ENCODE measurements at regions not wholly inside any gene's neighbourhood (a gene's known extent, or its start where the extent isn't known, plus 50 kb on each side); places are given as distances from the start of the nearest gene placed in this dataset.
"Not testable (repeated sequence)": the region's sequence is repeated elsewhere in the genome, so short reads cannot be mapped to it uniquely, and the experiment has no call there.

DNA sequence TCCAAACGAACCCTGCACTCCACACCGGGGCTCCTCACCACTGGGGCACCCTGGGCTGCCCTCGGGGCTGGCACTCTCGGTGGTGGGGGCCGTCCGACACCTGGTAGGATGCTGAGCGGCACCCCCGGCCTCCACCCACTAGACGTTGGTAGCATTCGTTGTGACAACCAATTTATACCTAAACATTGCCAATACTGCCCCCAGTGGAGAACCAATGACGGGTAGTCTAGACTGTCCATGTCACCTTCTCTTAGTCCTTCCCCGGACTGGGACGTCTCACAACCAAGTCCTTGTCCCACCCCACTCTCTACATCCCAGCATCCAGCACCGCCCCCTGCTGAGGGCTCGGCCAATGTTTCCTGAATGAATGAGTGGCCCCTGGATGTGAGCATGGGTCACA is 246.8 kb upstream of the ANKRD20A1 start:
- TF ChIP-seq, protein P1, sequence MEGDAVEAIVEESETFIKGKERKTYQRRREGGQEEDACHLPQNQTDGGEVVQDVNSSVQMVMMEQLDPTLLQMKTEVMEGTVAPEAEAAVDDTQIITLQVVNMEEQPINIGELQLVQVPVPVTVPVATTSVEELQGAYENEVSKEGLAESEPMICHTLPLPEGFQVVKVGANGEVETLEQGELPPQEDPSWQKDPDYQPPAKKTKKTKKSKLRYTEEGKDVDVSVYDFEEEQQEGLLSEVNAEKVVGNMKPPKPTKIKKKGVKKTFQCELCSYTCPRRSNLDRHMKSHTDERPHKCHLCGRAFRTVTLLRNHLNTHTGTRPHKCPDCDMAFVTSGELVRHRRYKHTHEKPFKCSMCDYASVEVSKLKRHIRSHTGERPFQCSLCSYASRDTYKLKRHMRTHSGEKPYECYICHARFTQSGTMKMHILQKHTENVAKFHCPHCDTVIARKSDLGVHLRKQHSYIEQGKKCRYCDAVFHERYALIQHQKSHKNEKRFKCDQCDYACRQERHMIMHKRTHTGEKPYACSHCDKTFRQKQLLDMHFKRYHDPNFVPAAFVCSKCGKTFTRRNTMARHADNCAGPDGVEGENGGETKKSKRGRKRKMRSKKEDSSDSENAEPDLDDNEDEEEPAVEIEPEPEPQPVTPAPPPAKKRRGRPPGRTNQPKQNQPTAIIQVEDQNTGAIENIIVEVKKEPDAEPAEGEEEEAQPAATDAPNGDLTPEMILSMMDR (IDR thresholded peaks at IDR 0.05; ENCODE audit: borderline replicate concordance, extremely low read depth, low read length, poor library complexity, severe bottlenecking): not testable (repeated sequence)
- not testable (repeated sequence) for TF ChIP-seq EZH2 (IDR thresholded peaks at IDR 0.05; ENCODE audit: borderline replicate concordance, low read depth, low read length, severe bottlenecking)

All from DND-41 (cell line).